Naive thymus-derived CD4-positive, alpha-beta T cell (primary cell): ENCODE measurements at regions not wholly inside any gene's neighbourhood (a gene's known extent, or its start where the extent isn't known, plus 50 kb on each side); places are given as distances from the start of the nearest gene placed in this dataset.
"Not testable (repeated sequence)": the region's sequence is repeated elsewhere in the genome, so short reads cannot be mapped to it uniquely, and the experiment has no call there.

Experiments
- ATAC-seq: fragments of 150-1000 bp; cut with Tn5 transposase; 2 replicates; pipeline ENCODE4 v1.10.0; 2021; ENCODE audit warnings: mild to moderate bottlenecking, moderate library complexity
- CTCF ChIA-PET: fragments of 350-600 bp; sonication (Branson Sonifier 250); formaldehyde crosslinking; loops from one replicate; lab custom pipeline; 2021; ENCODE audit warnings: antibody characterized with exemption; lab: Charles Lee
- POLR2A ChIA-PET: fragments of 350-600 bp; sonication (Branson Sonifier 250); formaldehyde crosslinking; loops from one replicate; lab custom pipeline; 2021; ENCODE audit warnings: antibody characterized with exemption, inconsistent platforms; lab: Charles Lee
- DNase-seq, 9 donors: peaks; one replicate each; pipeline versions ENCODE4 v3.0.0 to v3.0.0-alpha.2; 2020 to 2022; ENCODE audit warnings: mixed read lengths in 1 of 9
- H3K27ac ChIP-seq: one replicate; pipeline ENCODE4 v1.7.0; 2013; ENCODE audit warnings: mild to moderate bottlenecking, low read depth, low read length, moderate library complexity
- H3K27me3 ChIP-seq, 2 donors: one replicate each; pipeline ENCODE4 v1.7.0; 2013; ENCODE audit warnings: low read length in 2 of 2, mild to moderate bottlenecking in 2 of 2, moderate library complexity in 2 of 2; ENCODE audit not compliant: control insufficient read depth in 2 of 2, insufficient read depth in 2 of 2
- H3K36me3 ChIP-seq, 3 experiments: 1 replicate in 2 of 3; 2 replicates in 1 of 3; pipeline ENCODE4 v1.7.0; 2013; ENCODE audit warnings: low read length in 3 of 3, mild to moderate bottlenecking in 3 of 3, moderate library complexity in 1 of 3; ENCODE audit not compliant: insufficient read depth in 3 of 3, control insufficient read depth in 2 of 3
- H3K4me1 ChIP-seq, 2 donors: one replicate each; pipeline ENCODE4 v1.7.0; 2013; ENCODE audit warnings: low read length in 2 of 2, mild to moderate bottlenecking in 2 of 2, moderate library complexity in 1 of 2; ENCODE audit not compliant: control insufficient read depth in 2 of 2, insufficient read depth in 2 of 2
- H3K4me3 ChIP-seq: 2 replicates; pipeline ENCODE4 v1.7.0; 2013; ENCODE audit warnings: mild to moderate bottlenecking, low read length
- H3K9me3 ChIP-seq, 3 experiments: 1 replicate in 2 of 3; 2 replicates in 1 of 3; pipeline ENCODE4 v1.7.0; 2013; ENCODE audit warnings: low read length in 3 of 3; ENCODE audit not compliant: control insufficient read depth in 2 of 3
- H3K27ac Mint-ChIP-seq, 9 donors: one replicate each; pipeline ENCODE4 v1.8.0; 2020 to 2022; ENCODE audit warnings: mixed read lengths in 9 of 9, mild to moderate bottlenecking in 8 of 9, moderate library complexity in 5 of 9, inconsistent platforms in 2 of 9
- H3K27me3 Mint-ChIP-seq, 5 donors: one replicate each; pipeline ENCODE4 v1.8.0; 2021 to 2022; ENCODE audit warnings: mixed read lengths in 5 of 5, mild to moderate bottlenecking in 1 of 5
- H3K36me3 Mint-ChIP-seq, 5 donors: one replicate each; pipeline ENCODE4 v1.8.0; 2020 to 2022; ENCODE audit warnings: mixed read lengths in 5 of 5, mild to moderate bottlenecking in 3 of 5, inconsistent platforms in 1 of 5
- H3K4me1 Mint-ChIP-seq, 7 donors: one replicate each; pipeline ENCODE4 v1.8.0; 2020 to 2022; ENCODE audit warnings: mixed read lengths in 7 of 7, mild to moderate bottlenecking in 3 of 7, inconsistent platforms in 1 of 7
- H3K4me3 Mint-ChIP-seq, 10 donors: one replicate each; pipeline ENCODE4 v1.8.0; 2020 to 2022; ENCODE audit warnings: mild to moderate bottlenecking in 10 of 10, mixed read lengths in 10 of 10, moderate library complexity in 6 of 10, inconsistent platforms in 2 of 10
- H3K9me3 Mint-ChIP-seq, 11 donors: one replicate each; pipeline ENCODE4 v1.8.0; 2020 to 2022; ENCODE audit warnings: mixed read lengths in 11 of 11, mild to moderate bottlenecking in 4 of 11, inconsistent platforms in 1 of 11, moderate library complexity in 1 of 11
- intact Hi-C, 2 donors: fragments of 100-400 bp; cut with micrococcal nuclease; formaldehyde crosslinking; loops; one replicate each; pipeline ENCODE4 v1.15.1; 2023

DNA sequence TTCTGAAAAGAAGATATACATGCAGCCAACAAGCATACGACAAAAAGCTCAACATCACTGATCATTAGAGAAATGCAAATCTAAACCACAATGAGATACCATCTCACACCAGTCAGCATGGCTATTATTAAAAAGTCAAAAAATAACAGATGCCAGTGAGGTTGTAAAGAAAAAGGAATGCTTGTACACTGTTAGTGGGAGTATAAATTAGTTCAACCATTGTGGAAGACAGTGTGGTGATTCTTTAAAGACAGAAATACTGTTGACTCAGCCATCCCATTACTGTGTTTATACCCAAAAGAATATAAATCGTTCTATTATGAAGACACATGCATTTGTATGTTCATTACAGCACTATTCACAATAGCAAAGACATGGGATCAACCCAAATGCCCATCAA is 221.1 kb upstream of the GADL1 start:
- H3K27me3 Mint-ChIP-seq, intact Hi-C loops, H3K4me1 Mint-ChIP-seq, H3K4me3 ChIP-seq, POLR2A ChIA-PET, H3K9me3 ChIP-seq, H3K27me3 ChIP-seq, DNase-seq, H3K4me1 ChIP-seq, CTCF ChIA-PET, H3K36me3 Mint-ChIP-seq, H3K36me3 ChIP-seq, H3K4me3 Mint-ChIP-seq, H3K27ac ChIP-seq, ATAC-seq: not testable (repeated sequence)
- Mint-ChIP-seq H3K27ac (peak overlapping the region in 1 of 9 donors; percentile 33), H3K9me3 (peaks cover 0 to 20% (median 4%) of the 10 kb centered on the region in 11 donors)

DNA sequence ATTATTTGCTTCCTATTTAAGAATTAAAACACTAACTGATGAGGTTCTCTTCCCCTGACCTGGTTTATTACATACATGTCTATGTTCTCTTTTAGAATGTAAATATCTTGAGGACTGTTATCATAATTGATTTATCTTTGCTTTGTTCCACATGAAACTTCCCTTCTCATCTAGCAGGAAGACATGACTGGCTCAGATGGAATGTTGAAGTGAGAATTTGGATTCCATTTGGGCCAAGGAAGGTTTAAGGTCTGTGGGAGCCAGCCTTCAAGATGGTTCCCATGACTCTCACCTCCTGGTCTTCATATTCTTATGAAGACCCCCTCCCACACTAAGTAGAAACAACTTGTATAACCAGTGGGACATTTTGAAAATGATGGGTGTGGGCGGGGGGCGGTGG is 222.2 kb upstream of the GADL1 start:
- H3K36me3 Mint-ChIP-seq = peaks cover 0 to 5% (median 0%) of the 10 kb centered on the region in 5 donors
- no peak overlapping the region for H3K4me3 ChIP-seq
- no peak overlapping the region for H3K4me3 Mint-ChIP-seq
- ATAC-seq (no peak), DNase-seq (no peak)
- H3K9me3 ChIP-seq = no peaks in the 10 kb centered on the region
- H3K27me3 Mint-ChIP-seq = no peaks in the 10 kb centered on the region
- H3K36me3 ChIP-seq = no peaks in the 10 kb centered on the region
- no peaks in the 10 kb centered on the region for H3K4me1 ChIP-seq
- no peaks in the 10 kb centered on the region for H3K27me3 ChIP-seq
- ChIA-PET CTCF (no interaction called here), POLR2A (no interaction called here)
- no peak overlapping the region for H3K27ac Mint-ChIP-seq
- peaks cover 0 to 21% (median 4%) of the 10 kb centered on the region in 11 donors for H3K9me3 Mint-ChIP-seq
- no peak overlapping the region for H3K27ac ChIP-seq
- no peaks in the 10 kb centered on the region for H3K4me1 Mint-ChIP-seq
- intact Hi-C loops = no loop called here

DNA sequence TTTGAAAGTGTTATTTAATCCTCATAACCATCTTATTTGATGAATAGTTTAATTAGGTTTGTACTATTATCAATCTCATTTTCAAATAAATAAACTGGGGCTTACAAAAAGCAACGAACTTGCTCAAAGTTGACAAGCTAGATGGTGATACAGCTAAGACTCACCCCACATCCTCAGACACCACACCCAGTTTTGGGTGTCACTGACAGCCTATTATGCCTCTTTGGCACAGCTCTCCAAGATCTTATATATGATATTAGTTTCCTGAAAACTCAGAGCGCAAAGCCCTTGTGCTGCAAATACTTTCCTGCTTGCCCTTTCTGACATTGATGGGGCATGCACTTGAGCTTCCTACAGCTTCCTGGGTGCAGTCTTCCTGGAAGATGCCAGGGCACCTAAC is 223.4 kb upstream of the GADL1 start:
- ChIA-PET CTCF (no interaction called here), POLR2A (no interaction called here)
- Histone ChIP-seq H3K4me3 (no peak overlapping the region), H3K9me3 (no peaks in the 10 kb centered on the region), H3K27ac (no peak overlapping the region), H3K36me3 (no peaks in the 10 kb centered on the region), H3K27me3 (no peaks in the 10 kb centered on the region), H3K4me1 (no peaks in the 10 kb centered on the region)
- intact Hi-C loops = no loop called here
- Mint-ChIP-seq H3K36me3 (peaks cover 0 to 2% (median 0%) of the 10 kb centered on the region in 5 donors), H3K27ac (no peak overlapping the region), H3K27me3 (no peaks in the 10 kb centered on the region), H3K4me1 (no peaks in the 10 kb centered on the region), H3K9me3 (peaks cover 0 to 19% (median 4%) of the 10 kb centered on the region in 11 donors), H3K4me3 (no peak overlapping the region)
- ATAC-seq (no peak), DNase-seq (no peak)

DNA sequence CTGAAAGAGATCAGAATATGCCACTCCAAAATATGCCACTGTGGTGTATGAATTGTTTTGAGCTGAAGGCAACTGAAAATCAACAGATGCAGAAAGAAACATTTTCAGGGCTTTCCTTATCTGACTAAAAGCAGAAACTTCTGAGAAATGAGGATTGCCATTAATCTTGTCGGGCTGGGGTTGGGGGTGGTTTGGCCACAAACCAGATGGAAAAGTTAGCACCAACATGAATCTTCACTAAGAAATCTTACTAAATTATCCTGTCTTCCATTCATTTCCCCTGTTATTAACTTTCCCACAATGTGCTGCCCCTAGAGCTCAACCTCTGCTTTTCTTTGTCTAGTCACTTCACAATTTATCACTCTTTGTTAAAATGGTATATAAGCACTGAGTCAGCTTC is 229.9 kb upstream of the GADL1 start:
- no peak overlapping the region for H3K27ac Mint-ChIP-seq
- DNase-seq (no peak), ATAC-seq (no peak)
- H3K27ac ChIP-seq = no peak overlapping the region
- peaks cover 0 to 5% (median 0%) of the 10 kb centered on the region in 7 donors for H3K4me1 Mint-ChIP-seq
- no peak overlapping the region for H3K4me3 Mint-ChIP-seq
- no peak overlapping the region for H3K4me3 ChIP-seq
- peaks cover 6 to 15% (median 14%) of the 10 kb centered on the region in 5 donors for H3K36me3 Mint-ChIP-seq
- H3K36me3 ChIP-seq = no peaks in the 10 kb centered on the region
- H3K27me3 ChIP-seq = no peaks in the 10 kb centered on the region
- no peaks in the 10 kb centered on the region for H3K27me3 Mint-ChIP-seq
- ChIA-PET CTCF (no interaction called here), POLR2A (no interaction called here)
- intact Hi-C loops = no loop called here
- H3K4me1 ChIP-seq = no peaks in the 10 kb centered on the region
- peaks cover 0 to 9% (median 5%) of the 10 kb centered on the region in 3 experiments for H3K9me3 ChIP-seq
- H3K9me3 Mint-ChIP-seq = peaks cover 4 to 27% (median 13%) of the 10 kb centered on the region in 11 donors

DNA sequence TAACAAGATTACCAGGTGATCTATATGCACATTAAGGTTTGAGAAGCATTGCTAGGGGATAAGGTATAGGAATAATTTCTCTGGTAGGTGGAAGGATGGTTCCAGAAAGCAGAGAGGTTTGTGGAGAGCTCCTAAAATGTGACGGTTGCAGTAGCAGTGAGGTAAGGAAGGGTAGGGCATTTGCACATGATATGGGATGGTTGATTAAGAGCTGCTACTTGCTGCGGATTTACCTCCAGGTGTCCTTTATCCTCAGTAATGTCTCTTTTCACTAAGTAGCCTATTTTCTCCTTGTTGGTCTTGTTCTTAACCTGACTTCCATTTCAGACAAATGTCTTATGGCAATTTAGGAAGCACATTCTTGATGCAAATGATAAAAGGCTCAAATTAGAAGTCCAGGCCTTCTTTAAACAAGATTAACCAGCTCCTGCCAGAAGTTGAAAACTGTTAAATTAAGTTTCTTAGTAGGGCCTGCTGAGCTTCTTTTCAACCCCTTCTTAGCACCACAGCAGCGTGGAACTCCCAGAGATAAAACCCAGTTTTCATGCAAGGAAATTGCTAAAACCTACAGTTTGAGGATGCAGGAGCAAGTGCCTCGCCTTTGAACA is 231.1 kb upstream of the GADL1 start:
- H3K9me3 ChIP-seq = peaks cover 0 to 9% (median 5%) of the 10 kb centered on the region in 3 experiments
- Mint-ChIP-seq H3K36me3 (peaks cover 6 to 15% (median 14%) of the 10 kb centered on the region in 5 donors), H3K27me3 (no peaks in the 10 kb centered on the region), H3K9me3 (peaks cover 4 to 26% (median 13%) of the 10 kb centered on the region in 11 donors), H3K27ac (no peak overlapping the region), H3K4me1 (peaks cover 0 to 6% (median 0%) of the 10 kb centered on the region in 7 donors), H3K4me3 (no peak overlapping the region)
- ChIA-PET CTCF (no interaction called here), POLR2A (no interaction called here)
- no peak overlapping the region for H3K27ac ChIP-seq
- H3K36me3 ChIP-seq = no peaks in the 10 kb centered on the region
- H3K4me3 ChIP-seq = no peak overlapping the region
- ATAC-seq (no peak), DNase-seq (no peak)
- H3K27me3 ChIP-seq = no peaks in the 10 kb centered on the region
- intact Hi-C loops = no loop called here
- no peaks in the 10 kb centered on the region for H3K4me1 ChIP-seq

DNA sequence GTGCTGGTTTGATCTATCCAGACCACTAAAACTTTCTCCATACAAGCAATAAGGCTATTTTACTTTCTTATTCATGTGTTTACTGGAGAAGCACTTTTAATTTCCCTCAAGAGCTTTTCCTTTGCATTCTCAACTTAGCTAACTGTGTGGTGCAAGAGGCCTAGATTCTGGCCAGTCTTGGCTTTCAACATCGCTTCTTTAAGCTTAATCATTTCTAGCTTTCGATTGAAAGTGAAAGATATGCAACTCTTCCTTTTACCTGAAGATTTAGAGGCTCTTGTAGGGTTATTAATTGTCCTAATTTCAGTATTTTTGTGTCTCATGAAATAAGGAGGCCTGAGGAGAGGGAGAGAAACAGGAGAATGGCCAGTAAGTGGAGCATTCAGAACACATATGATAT is 234.8 kb upstream of the GADL1 start:
- Mint-ChIP-seq H3K9me3 (peaks cover 0 to 14% (median 8%) of the 10 kb centered on the region in 11 donors), H3K27me3 (no peaks in the 10 kb centered on the region), H3K4me1 (peaks cover 0 to 18% (median 0%) of the 10 kb centered on the region in 7 donors), H3K4me3 (no peak overlapping the region), H3K27ac (no peak overlapping the region), H3K36me3 (peaks cover 0 to 14% (median 6%) of the 10 kb centered on the region in 5 donors)
- Histone ChIP-seq H3K27ac (no peak overlapping the region), H3K36me3 (no peaks in the 10 kb centered on the region), H3K4me3 (no peak overlapping the region), H3K27me3 (no peaks in the 10 kb centered on the region), H3K9me3 (peaks cover 0 to 7% (median 3%) of the 10 kb centered on the region in 3 experiments), H3K4me1 (no peaks in the 10 kb centered on the region)
- ATAC-seq (no peak), DNase-seq (no peak)
- intact Hi-C loops = no loop called here
- ChIA-PET POLR2A (interaction anchor here (1.5 kb wide), 1 partner anchor 12 kb away, joined by 3 read pairs; no protein-coding TSS in a partner anchor), CTCF (interaction anchor here (0.6 kb wide), 2 partner anchors 286 to 334 kb away, joined by 3 read pairs; no protein-coding TSS in a partner anchor)
